Fibroblast of lung (primary cell): ENCODE measurements at regions not wholly inside any gene's neighbourhood (a gene's known extent, or its start where the extent isn't known, plus 50 kb on each side); places are given as distances from the start of the nearest gene placed in this dataset.

Experiments
- DNase-seq, 2 donors: peaks; one replicate each; pipeline versions ENCODE4 v3.0.0 to v3.0.0-alpha.2; 2010; ENCODE audit warnings: low read depth in 2 of 2
- H2AFZ ChIP-seq: 2 replicates; pipeline ENCODE4 v1.5.1; 2012; ENCODE audit warnings: low read length, control low read depth, inconsistent platforms
- H3K27ac ChIP-seq: 2 replicates; pipeline ENCODE4 v1.5.1; 2011; ENCODE audit warnings: low read length, control low read depth; ENCODE audit not compliant: insufficient read depth
- H3K27me3 ChIP-seq: 2 replicates; pipeline ENCODE4 v1.5.1; 2011; ENCODE audit warnings: mild to moderate bottlenecking, low read length; ENCODE audit not compliant: control insufficient read depth, insufficient read depth
- H3K36me3 ChIP-seq: 2 replicates; pipeline ENCODE4 v1.5.1; 2011; ENCODE audit warnings: low read length; ENCODE audit not compliant: control insufficient read depth, insufficient read depth
- H3K4me1 ChIP-seq: 2 replicates; pipeline ENCODE4 v1.5.1; 2011; ENCODE audit warnings: low read length; ENCODE audit not compliant: control insufficient read depth, insufficient read depth; ENCODE audit errors: extremely low read depth
- H3K4me2 ChIP-seq: 2 replicates; pipeline ENCODE4 v1.5.1; 2011; ENCODE audit warnings: low read length, control low read depth; ENCODE audit not compliant: insufficient read depth; ENCODE audit errors: extremely low read depth
- H3K4me3 ChIP-seq, 4 experiments: fragments of 200-600 bp in 1 of 4; sonication (generic) in 1 of 4; replicated peaks in 1 of 4; 2 replicates each; pipeline ENCODE4 v1.5.1; 2011 to 2016; ENCODE audit warnings: low read length in 4 of 4, low read depth in 3 of 4, mild to moderate bottlenecking in 3 of 4, control low read depth in 2 of 4, inconsistent platforms in 1 of 4, mixed read lengths in 1 of 4; ENCODE audit not compliant: insufficient read depth in 1 of 4; ENCODE audit errors: control extremely low read depth in 1 of 4
- H3K79me2 ChIP-seq: 2 replicates; pipeline ENCODE4 v1.5.1; 2012; ENCODE audit warnings: mild to moderate bottlenecking, low read length, inconsistent platforms; ENCODE audit not compliant: control insufficient read depth, insufficient read depth
- H3K9ac ChIP-seq: 2 replicates; pipeline ENCODE4 v1.5.1; 2011; ENCODE audit warnings: mild to moderate bottlenecking, low read length, control low read depth; ENCODE audit not compliant: insufficient read depth
- H3K9me3 ChIP-seq: 2 replicates; pipeline ENCODE4 v1.5.1; 2012; ENCODE audit warnings: low read depth, low read length; ENCODE audit not compliant: control insufficient read depth, insufficient read depth
- H4K20me1 ChIP-seq: 2 replicates; pipeline ENCODE4 v1.5.1; 2011; ENCODE audit warnings: low read length; ENCODE audit not compliant: control insufficient read depth, insufficient read depth; ENCODE audit errors: extremely low read depth
- EZH2 ChIP-seq: IDR thresholded peaks from 2 replicates; pipeline ENCODE4 v1.5.1; 2012; ENCODE audit warnings: low read length, control low read depth, mild to moderate bottlenecking; ENCODE audit errors: missing control alignments
- TF ChIP-seq, protein P1 (sequence below), 2 donors: IDR thresholded peaks in 1 of 2; conservative IDR thresholded peaks in 1 of 2; 1 replicate in 1 of 2; 2 replicates in 1 of 2; pipeline ENCODE4 v1.5.1; 2011 to 2012; ENCODE audit warnings: low read length in 2 of 2, control low read depth in 1 of 2, inconsistent platforms in 1 of 2, low read depth in 1 of 2, mild to moderate bottlenecking in 1 of 2

- Histone ChIP-seq H3K9ac (peak overlapping the region; percentile 23), H3K79me2 (no peaks in the 10 kb centered on the region), H3K4me2 (peak overlapping the region; percentile 78), H3K27ac (no peak overlapping the region), H3K4me3 (peak overlapping the region in 3 of 4 experiments; percentile 27 to 40 (median 31)), H2AFZ (peak overlapping the region; percentile 62), H4K20me1 (no peaks in the 10 kb centered on the region), H3K27me3 (no peaks in the 10 kb centered on the region), H3K4me1 (no peaks in the 10 kb centered on the region), H3K36me3 (no peaks in the 10 kb centered on the region), H3K9me3 (no peaks in the 10 kb centered on the region)
- DNase-seq, result no peak
- TF ChIP-seq EZH2, result no peak
- TF ChIP-seq, protein P1, sequence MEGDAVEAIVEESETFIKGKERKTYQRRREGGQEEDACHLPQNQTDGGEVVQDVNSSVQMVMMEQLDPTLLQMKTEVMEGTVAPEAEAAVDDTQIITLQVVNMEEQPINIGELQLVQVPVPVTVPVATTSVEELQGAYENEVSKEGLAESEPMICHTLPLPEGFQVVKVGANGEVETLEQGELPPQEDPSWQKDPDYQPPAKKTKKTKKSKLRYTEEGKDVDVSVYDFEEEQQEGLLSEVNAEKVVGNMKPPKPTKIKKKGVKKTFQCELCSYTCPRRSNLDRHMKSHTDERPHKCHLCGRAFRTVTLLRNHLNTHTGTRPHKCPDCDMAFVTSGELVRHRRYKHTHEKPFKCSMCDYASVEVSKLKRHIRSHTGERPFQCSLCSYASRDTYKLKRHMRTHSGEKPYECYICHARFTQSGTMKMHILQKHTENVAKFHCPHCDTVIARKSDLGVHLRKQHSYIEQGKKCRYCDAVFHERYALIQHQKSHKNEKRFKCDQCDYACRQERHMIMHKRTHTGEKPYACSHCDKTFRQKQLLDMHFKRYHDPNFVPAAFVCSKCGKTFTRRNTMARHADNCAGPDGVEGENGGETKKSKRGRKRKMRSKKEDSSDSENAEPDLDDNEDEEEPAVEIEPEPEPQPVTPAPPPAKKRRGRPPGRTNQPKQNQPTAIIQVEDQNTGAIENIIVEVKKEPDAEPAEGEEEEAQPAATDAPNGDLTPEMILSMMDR (conservative IDR thresholded peaks at IDR 0.05 in 1 of 2, IDR thresholded peaks at IDR 0.05 in 1 of 2; ENCODE audit: low read depth in 1 of 2, low read length in 2 of 2), result no peak
These were observed 90.6 kb downstream of the SPRY2 start for GRCh38 chr13:80250213-80250810.

GRCh38 chr13:80249516-80250212, 91.3 kb downstream of the SPRY2 start:
- no peaks in the 10 kb centered on the region for H3K79me2 ChIP-seq
- no peaks in the 10 kb centered on the region for H4K20me1 ChIP-seq
- H2AFZ ChIP-seq, result peak overlapping the region; percentile 62
- DNase-seq, result no peak
- H3K36me3 ChIP-seq, result no peaks in the 10 kb centered on the region
- no peaks in the 10 kb centered on the region for H3K9me3 ChIP-seq
- no peaks in the 10 kb centered on the region for H3K4me1 ChIP-seq
- H3K27ac ChIP-seq, result no peak overlapping the region
- TF ChIP-seq, protein P1 (conservative IDR thresholded peaks at IDR 0.05 in 1 of 2, IDR thresholded peaks at IDR 0.05 in 1 of 2; ENCODE audit: low read depth in 1 of 2, low read length in 2 of 2), result no peak
- no peak for TF ChIP-seq EZH2
- no peaks in the 10 kb centered on the region for H3K27me3 ChIP-seq
- H3K4me2 ChIP-seq, result peak overlapping the region; percentile 78
- H3K4me3 ChIP-seq, result peak overlapping the region in 3 of 4 experiments; percentile 27 to 40 (median 31)
- no peak overlapping the region for H3K9ac ChIP-seq

DNA sequence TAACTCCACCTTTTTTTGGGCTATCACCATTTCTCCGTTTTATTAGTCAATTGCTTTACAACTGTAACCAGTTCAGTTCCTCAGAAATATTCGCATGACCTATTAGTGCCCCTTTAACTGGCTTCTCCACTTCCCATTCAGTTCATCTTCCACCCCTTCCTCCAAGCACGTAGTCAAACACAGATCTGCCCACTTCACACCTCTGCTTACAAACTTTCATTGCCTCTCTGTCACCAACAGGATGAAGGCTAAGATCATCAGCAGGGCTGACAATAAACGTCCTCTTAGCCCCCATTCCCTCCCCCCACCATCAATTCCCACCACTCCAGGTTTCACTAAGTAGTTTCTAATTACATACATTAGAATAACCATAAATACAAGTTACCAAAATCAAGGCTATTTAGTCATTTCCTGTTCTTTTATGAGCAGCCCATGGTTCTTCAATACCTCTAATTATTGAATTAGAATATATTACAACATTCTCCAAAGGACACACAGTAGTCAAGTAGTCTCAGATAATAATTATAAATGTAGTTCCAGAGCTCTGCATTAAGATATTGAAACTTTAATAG, 95.7 kb downstream of the SPRY2 start:
- no peaks in the 10 kb centered on the region for H3K4me1 ChIP-seq
- H3K4me3 ChIP-seq, result no peak overlapping the region
- no peaks in the 10 kb centered on the region for H4K20me1 ChIP-seq
- no peaks in the 10 kb centered on the region for H3K9me3 ChIP-seq
- H3K27me3 ChIP-seq, result no peaks in the 10 kb centered on the region
- H2AFZ ChIP-seq, result no peak overlapping the region
- H3K36me3 ChIP-seq, result no peaks in the 10 kb centered on the region
- no peaks in the 10 kb centered on the region for H3K79me2 ChIP-seq
- H3K4me2 ChIP-seq, result no peak overlapping the region
- TF ChIP-seq, protein P1 (conservative IDR thresholded peaks at IDR 0.05 in 1 of 2, IDR thresholded peaks at IDR 0.05 in 1 of 2; ENCODE audit: low read depth in 1 of 2, low read length in 2 of 2), result no peak
- no peak for TF ChIP-seq EZH2
- no peak overlapping the region for H3K27ac ChIP-seq
- no peak for DNase-seq
- no peak overlapping the region for H3K9ac ChIP-seq
